ENCODE measurements at regions not wholly inside any gene's neighbourhood (a gene's known extent, or its start where the extent isn't known, plus 50 kb on each side); places are given as distances from the start of the nearest gene placed in this dataset.
"Not testable (repeated sequence)": the region's sequence is repeated elsewhere in the genome, so short reads cannot be mapped to it uniquely, and the experiment has no call there.

- ChIA-PET CTCF (interaction anchor here (0.9 kb wide), 1 partner anchor 12 kb away, joined by 3 read pairs; no protein-coding TSS in a partner anchor), POLR2A (no interaction called here)
- intact Hi-C loops (cut with micrococcal nuclease) = no loop called here
- H3K4me1 Mint-ChIP-seq = peaks cover 24% of the 10 kb centered on the region
- no peaks in the 10 kb centered on the region for H3K27me3 Mint-ChIP-seq
- DNase-seq = no peak
- ATAC-seq (ENCODE audit: low read depth) = no peak
- H3K27ac Mint-ChIP-seq = no peak overlapping the region
- H3K4me3 Mint-ChIP-seq = no peak overlapping the region
- no peaks in the 10 kb centered on the region for H3K36me3 Mint-ChIP-seq (ENCODE audit: low read depth)
- H3K9me3 Mint-ChIP-seq = no peaks in the 10 kb centered on the region
- TF ChIP-seq CTCF (IDR thresholded peaks at IDR 0.05) = no peak
Observed at GRCh38 chr22:22122348-22123117, 122.1 kb upstream of the VPREB1 start.

GRCh38 chr22:22121445-22121844 is 123.1 kb upstream of the VPREB1 start:
- CTCF ChIA-PET = interaction anchor here (0.9 kb wide), 1 partner anchor 10 kb away, joined by 3 read pairs; no protein-coding TSS in a partner anchor
- peaks cover 27% of the 10 kb centered on the region for H3K4me1 Mint-ChIP-seq
- intact Hi-C loops (cut with micrococcal nuclease) = loop anchor here (2.0 kb wide), 1 partner anchor 13 kb away; no protein-coding TSS in a partner anchor
- DNase-seq = no peak
- H3K27me3 Mint-ChIP-seq = no peaks in the 10 kb centered on the region
- peaks cover 2% of the 10 kb centered on the region for H3K36me3 Mint-ChIP-seq (ENCODE audit: low read depth)
- H3K4me3 Mint-ChIP-seq = no peak overlapping the region
- no peak overlapping the region for H3K27ac Mint-ChIP-seq
- no peaks in the 10 kb centered on the region for H3K9me3 Mint-ChIP-seq
- POLR2A ChIA-PET = interaction anchor here (0.7 kb wide), 1 partner anchor 10 kb away, joined by 3 read pairs; no protein-coding TSS in a partner anchor
- no peak for TF ChIP-seq CTCF (IDR thresholded peaks at IDR 0.05)
- ATAC-seq (ENCODE audit: low read depth) = no peak

- no peak for TF ChIP-seq CTCF (IDR thresholded peaks at IDR 0.05)
- no peak overlapping the region for H3K27ac Mint-ChIP-seq
- peaks cover 2% of the 10 kb centered on the region for H3K36me3 Mint-ChIP-seq (ENCODE audit: low read depth)
- no peaks in the 10 kb centered on the region for H3K9me3 Mint-ChIP-seq
- intact Hi-C loops (cut with micrococcal nuclease) = loop anchor here (2.0 kb wide), 1 partner anchor 15 kb away; no protein-coding TSS in a partner anchor
- peaks cover 29% of the 10 kb centered on the region for H3K4me1 Mint-ChIP-seq
- ATAC-seq (ENCODE audit: low read depth) (no peak), DNase-seq (no peak)
- no peak overlapping the region for H3K4me3 Mint-ChIP-seq
- H3K27me3 Mint-ChIP-seq = no peaks in the 10 kb centered on the region
- POLR2A ChIA-PET = interaction anchor here (0.6 to 1.7 kb wide), 4 partner anchors 9 to 59 kb away, joined by 3 to 9 read pairs (median 3); no protein-coding TSS in a partner anchor
- CTCF ChIA-PET = interaction anchor here (0.6 to 3.3 kb wide), 2 partner anchors 9 to 39 kb away, joined by 4 to 14 read pairs; no protein-coding TSS in a partner anchor
Observed at GRCh38 chr22:22120160-22120559, 124.4 kb upstream of the VPREB1 start.

- TF ChIP-seq CTCF (IDR thresholded peaks at IDR 0.05) = no peak
- ChIA-PET CTCF (interaction anchor here (1.0 to 3.3 kb wide), 7 partner anchors 8 to 147 kb away, joined by 3 to 14 read pairs (median 4); no protein-coding TSS in a partner anchor), POLR2A (interaction anchor here (1.2 to 2.0 kb wide), 6 partner anchors 8 to 88 kb away, joined by 3 to 11 read pairs (median 6); no protein-coding TSS in a partner anchor)
- ATAC-seq (ENCODE audit: low read depth) = no peak
- Mint-ChIP-seq H3K27ac (peak overlapping the region; percentile 94), H3K4me1 (peaks cover 29% of the 10 kb centered on the region), H3K36me3 (ENCODE audit: low read depth) (peaks cover 2% of the 10 kb centered on the region), H3K4me3 (peak overlapping the region; percentile 50), H3K9me3 (no peaks in the 10 kb centered on the region), H3K27me3 (no peaks in the 10 kb centered on the region)
- DNase-seq = no peak
- intact Hi-C loops (cut with micrococcal nuclease) = no loop called here
Observed at GRCh38 chr22:22118987-22119386, 125.6 kb upstream of the VPREB1 start.

GRCh38 chr22:22117864-22118544 is 126.6 kb upstream of the VPREB1 start:
- POLR2A ChIA-PET = interaction anchor here (1.0 to 2.0 kb wide), 6 partner anchors 8 to 87 kb away, joined by 4 to 11 read pairs (median 4); no protein-coding TSS in a partner anchor
- intact Hi-C loops (cut with micrococcal nuclease); H3K27me3 Mint-ChIP-seq; H3K36me3 Mint-ChIP-seq (ENCODE audit: low read depth); H3K9me3 Mint-ChIP-seq: not testable (repeated sequence)
- DNase-seq (peak; percentile 43), ATAC-seq (ENCODE audit: low read depth) (peak; percentile 72)
- H3K27ac Mint-ChIP-seq = peak overlapping the region; percentile 94
- H3K4me3 Mint-ChIP-seq = peak overlapping the region; percentile 89
- CTCF ChIA-PET = interaction anchor here (1.0 to 3.3 kb wide), 7 partner anchors 7 to 146 kb away, joined by 4 to 14 read pairs (median 4); no protein-coding TSS in a partner anchor
- H3K4me1 Mint-ChIP-seq = peaks cover 34% of the 10 kb centered on the region

GRCh38 chr22:22116997-22117770 is 127.4 kb upstream of the VPREB1 start:
- peak overlapping the region; percentile 92 for H3K27ac Mint-ChIP-seq
- H3K9me3 Mint-ChIP-seq; H3K27me3 Mint-ChIP-seq; DNase-seq; intact Hi-C loops (cut with micrococcal nuclease); H3K36me3 Mint-ChIP-seq (ENCODE audit: low read depth); ATAC-seq (ENCODE audit: low read depth): not testable (repeated sequence)
- CTCF ChIA-PET = interaction anchor here (1.2 to 2.0 kb wide), 3 partner anchors 15 to 86 kb away, joined by 4 to 6 read pairs (median 4); no protein-coding TSS in a partner anchor
- POLR2A ChIA-PET = interaction anchor here (1.1 to 2.0 kb wide), 4 partner anchors 18 to 86 kb away, joined by 4 to 11 read pairs (median 6); no protein-coding TSS in a partner anchor
- H3K4me3 Mint-ChIP-seq = peak overlapping the region; percentile 89
- peaks cover 37% of the 10 kb centered on the region for H3K4me1 Mint-ChIP-seq

Measured in activated B cell treated with CpG ODN at 0.5 μM for 24 hours (primary cell).